BLaER1 treated with 17β-estradiol and CSF1 and Interleukin-3, amounts not matched to agents 10 nM and 100 nM (cell line): ENCODE measurements at regions not wholly inside any gene's neighbourhood (a gene's known extent, or its start where the extent isn't known, plus 50 kb on each side); places are given as distances from the start of the nearest gene placed in this dataset.

ENCODE experiments used
- H3K27ac ChIP-seq, 11 experiments: shearing (Covaris generic); formaldehyde crosslinking; 2 replicates each; pipeline ENCODE4 v1.8.1; 2022
- H3K27me3 ChIP-seq, 11 experiments: shearing (Covaris generic); formaldehyde crosslinking; 2 replicates each; pipeline ENCODE4 v1.8.1; 2022
- H3K36me3 ChIP-seq, 11 experiments: shearing (Covaris generic); formaldehyde crosslinking; 2 replicates each; pipeline ENCODE4 v1.8.1; 2022
- H3K4me1 ChIP-seq, 10 experiments: shearing (Covaris generic); formaldehyde crosslinking; 2 replicates each; pipeline ENCODE4 v1.8.1; 2022
- H3K4me2 ChIP-seq, 11 experiments: shearing (Covaris generic); formaldehyde crosslinking; 2 replicates each; pipeline ENCODE4 v1.8.1; 2022
- H3K4me3 ChIP-seq, 10 experiments: shearing (Covaris generic); formaldehyde crosslinking; 2 replicates each; pipeline ENCODE4 v1.8.1; 2022
- H3K9ac ChIP-seq, 11 experiments: shearing (Covaris generic); formaldehyde crosslinking; 2 replicates each; pipeline ENCODE4 v1.8.1; 2022
- H3K9me3 ChIP-seq, 11 experiments: shearing (Covaris generic); formaldehyde crosslinking; replicated peaks in 1 of 11; 2 replicates each; pipeline ENCODE4 v1.8.1; 2022
- H4K20me1 ChIP-seq, 11 experiments: shearing (Covaris generic); formaldehyde crosslinking; 2 replicates each; pipeline ENCODE4 v1.8.1; 2022
- Cebpa-rat ChIP-seq, 11 experiments: shearing (Covaris generic); IDR thresholded peaks; 2 replicates each; pipeline ENCODE4 v1.8.1; 2022

DNA sequence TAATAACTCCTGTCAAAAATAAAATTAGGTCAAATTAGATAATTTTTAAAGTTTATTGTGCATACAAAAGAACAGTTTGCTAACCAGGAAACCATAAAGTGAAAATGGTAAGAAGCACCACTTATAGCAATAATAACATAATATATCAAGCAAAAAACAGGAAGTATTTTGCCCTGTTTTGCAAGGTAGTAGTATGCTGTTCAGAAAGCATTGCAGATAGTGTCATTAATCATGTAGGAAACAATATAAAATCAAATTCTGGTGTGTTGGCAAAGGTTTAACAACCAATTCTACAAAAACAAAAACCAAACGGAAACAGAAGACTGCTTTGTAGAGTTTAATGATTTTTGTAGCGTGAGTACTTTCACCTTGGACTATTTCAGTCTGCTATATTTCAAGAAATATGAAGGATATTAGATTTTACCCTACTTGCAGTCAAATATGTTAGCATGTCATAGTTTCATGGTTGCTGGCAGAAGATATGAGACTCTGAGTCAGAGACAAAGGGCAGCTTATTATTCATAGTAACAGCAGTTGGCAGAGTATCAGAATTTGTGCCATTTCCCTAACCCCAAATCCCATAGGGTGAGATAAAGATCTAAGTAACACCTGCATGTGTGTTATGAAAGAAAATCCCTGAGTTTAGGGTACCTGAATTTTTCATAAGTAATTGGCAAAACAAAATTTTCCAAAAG is 729.0 kb upstream of the BRINP3 start:
- Histone ChIP-seq H3K27ac (no peak overlapping the region), H3K4me3 (no peak overlapping the region), H3K9me3 (no peaks in the 10 kb centered on the region), H3K9ac (no peak overlapping the region), H3K27me3 (no peaks in the 10 kb centered on the region), H3K4me1 (peaks cover 0 to 8% (median 2%) of the 10 kb centered on the region in 10 experiments; a peak in 6 of 20 replicates), H4K20me1 (no peaks in the 10 kb centered on the region), H3K4me2 (peak overlapping the region in 4 of 11 experiments; percentile 4 to 45 (median 15); a peak in 5 of 22 replicates), H3K36me3 (no peaks in the 10 kb centered on the region)
- no peak for TF ChIP-seq Cebpa-rat (IDR thresholded peaks at IDR 0.05)

DNA sequence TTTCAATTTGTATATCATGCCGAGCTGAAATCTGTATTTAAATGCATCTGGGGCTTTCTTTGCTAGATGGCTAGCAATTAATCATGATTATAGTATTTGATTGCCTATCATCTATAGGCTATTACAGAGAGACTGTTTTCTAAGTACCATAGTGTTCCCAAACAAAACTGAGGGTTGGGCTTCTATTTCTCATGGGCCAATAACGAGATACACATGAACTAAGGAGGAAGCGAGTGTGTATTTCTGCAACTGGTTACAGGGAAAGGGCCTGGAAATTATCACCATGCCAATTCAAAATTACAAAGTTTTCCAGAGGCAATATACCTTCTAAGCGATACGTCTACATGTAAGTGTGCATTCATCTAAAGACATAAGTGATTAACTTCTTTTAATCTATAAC is 744.5 kb upstream of the BRINP3 start:
- peaks cover 6 to 15% (median 9%) of the 10 kb centered on the region in 11 experiments for H3K9me3 ChIP-seq
- H3K27ac ChIP-seq = no peak overlapping the region
- no peak for TF ChIP-seq Cebpa-rat (IDR thresholded peaks at IDR 0.05)
- no peaks in the 10 kb centered on the region for H4K20me1 ChIP-seq
- no peak overlapping the region for H3K4me2 ChIP-seq
- no peaks in the 10 kb centered on the region for H3K36me3 ChIP-seq
- H3K4me3 ChIP-seq = no peak overlapping the region
- H3K9ac ChIP-seq = no peak overlapping the region
- H3K4me1 ChIP-seq = no peaks in the 10 kb centered on the region
- no peaks in the 10 kb centered on the region for H3K27me3 ChIP-seq

DNA sequence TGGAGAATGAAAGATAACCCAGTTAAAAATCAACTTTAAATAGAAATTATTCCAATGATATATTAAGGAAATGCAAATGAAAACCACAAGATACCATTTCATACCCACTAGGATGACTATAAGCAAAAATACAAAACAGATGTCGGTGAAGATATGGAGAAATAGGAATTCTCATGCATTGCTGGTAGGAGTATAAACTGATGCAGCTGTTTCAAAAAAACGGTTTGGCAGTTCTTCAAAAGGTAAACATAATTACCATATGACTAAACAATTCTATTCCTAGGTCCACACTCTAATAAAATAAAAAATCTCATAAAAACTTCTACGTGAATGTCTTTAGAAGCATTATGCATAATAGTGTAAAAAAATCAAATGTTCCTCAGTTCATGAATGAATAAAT is 763.3 kb upstream of the BRINP3 start:
- no peaks in the 10 kb centered on the region for H3K4me1 ChIP-seq
- no peak overlapping the region for H3K9ac ChIP-seq
- no peaks in the 10 kb centered on the region for H4K20me1 ChIP-seq
- no peak overlapping the region for H3K4me2 ChIP-seq
- H3K36me3 ChIP-seq = no peaks in the 10 kb centered on the region
- H3K4me3 ChIP-seq = no peak overlapping the region
- no peaks in the 10 kb centered on the region for H3K27me3 ChIP-seq
- H3K9me3 ChIP-seq = peaks cover 0 to 1% (median 0%) of the 10 kb centered on the region in 11 experiments; a peak in 1 of 22 replicates
- H3K27ac ChIP-seq = no peak overlapping the region
- no peak for TF ChIP-seq Cebpa-rat (IDR thresholded peaks at IDR 0.05)

DNA sequence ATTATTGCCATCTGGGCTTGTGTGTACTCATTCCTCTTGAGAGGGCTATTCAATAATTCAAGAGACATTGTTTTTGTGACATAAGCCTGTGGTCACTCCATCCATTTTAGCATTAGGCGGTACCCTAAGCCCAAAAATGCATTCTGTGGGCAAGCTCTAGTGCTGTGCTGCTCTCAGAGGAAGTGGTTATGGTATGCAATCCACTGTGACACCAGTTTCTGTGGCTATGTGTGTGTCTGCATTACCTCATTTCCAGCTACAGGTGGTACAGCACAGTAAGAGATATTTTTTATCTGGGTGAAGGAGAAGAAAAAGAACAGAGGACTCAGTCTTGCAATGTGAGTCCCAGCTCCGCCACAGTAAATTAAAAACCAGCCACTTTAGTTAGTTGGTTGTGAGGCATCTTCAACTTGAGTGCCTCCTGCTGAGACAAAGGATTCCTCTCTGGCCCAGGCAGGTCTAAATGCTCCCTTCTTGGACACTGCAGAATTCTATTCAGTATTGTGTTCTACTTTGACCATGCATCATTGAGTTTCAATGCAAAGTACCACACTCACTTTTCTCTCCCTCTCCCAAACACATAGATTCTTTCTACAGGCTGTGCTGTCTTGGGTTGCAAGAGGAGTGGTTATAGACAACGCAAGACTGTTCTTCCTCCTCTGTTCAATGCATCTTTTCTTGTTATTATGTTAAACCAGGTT is 777.8 kb upstream of the BRINP3 start:
- Histone ChIP-seq H3K27me3 (no peaks in the 10 kb centered on the region), H3K4me3 (no peak overlapping the region), H3K4me2 (peak overlapping the region in 10 of 11 experiments; percentile 19 to 40 (median 29); a peak in 14 of 22 replicates), H3K27ac (peak overlapping the region in 2 of 11 experiments; percentile 5 to 23; a peak in 2 of 22 replicates), H3K9ac (no peak overlapping the region), H3K9me3 (peaks cover 0 to 7% (median 0%) of the 10 kb centered on the region in 11 experiments; a peak in 5 of 22 replicates), H3K36me3 (no peaks in the 10 kb centered on the region), H4K20me1 (no peaks in the 10 kb centered on the region), H3K4me1 (peaks cover 8 to 30% (median 14%) of the 10 kb centered on the region in 10 experiments; a peak in 19 of 20 replicates)
- no peak for TF ChIP-seq Cebpa-rat (IDR thresholded peaks at IDR 0.05)

DNA sequence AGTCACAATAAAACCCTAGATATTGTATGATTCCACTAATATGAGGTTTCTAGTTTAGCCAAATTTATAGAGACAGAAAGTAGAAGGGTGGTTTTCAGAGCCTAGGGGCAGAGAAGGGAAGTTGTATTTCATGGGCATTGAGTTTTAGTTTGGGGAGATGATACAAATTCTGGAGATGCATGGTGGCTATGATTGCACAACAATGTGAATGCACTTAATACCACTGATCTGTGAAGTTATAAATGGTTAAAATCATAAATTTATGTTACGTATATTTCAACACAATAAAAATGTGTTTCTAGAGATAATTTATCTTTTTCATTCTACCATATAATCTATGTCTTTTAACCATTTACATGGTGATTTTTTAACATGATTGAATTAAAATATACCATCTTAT is 779.3 kb upstream of the BRINP3 start:
- H3K4me2 ChIP-seq = no peak overlapping the region
- H3K9ac ChIP-seq = no peak overlapping the region
- no peak overlapping the region for H3K4me3 ChIP-seq
- TF ChIP-seq Cebpa-rat (IDR thresholded peaks at IDR 0.05) = 0 out of 22 replicates have a peak, but pooled peaks of 1 of the 11 experiments have one; percentile 27
- H3K27me3 ChIP-seq = no peaks in the 10 kb centered on the region
- no peak overlapping the region for H3K27ac ChIP-seq
- H3K4me1 ChIP-seq = peaks cover 8 to 44% (median 23%) of the 10 kb centered on the region in 10 experiments; a peak in 19 of 20 replicates
- H3K36me3 ChIP-seq = no peaks in the 10 kb centered on the region
- H4K20me1 ChIP-seq = no peaks in the 10 kb centered on the region
- peaks cover 0 to 7% (median 0%) of the 10 kb centered on the region in 11 experiments; a peak in 5 of 22 replicates for H3K9me3 ChIP-seq

DNA sequence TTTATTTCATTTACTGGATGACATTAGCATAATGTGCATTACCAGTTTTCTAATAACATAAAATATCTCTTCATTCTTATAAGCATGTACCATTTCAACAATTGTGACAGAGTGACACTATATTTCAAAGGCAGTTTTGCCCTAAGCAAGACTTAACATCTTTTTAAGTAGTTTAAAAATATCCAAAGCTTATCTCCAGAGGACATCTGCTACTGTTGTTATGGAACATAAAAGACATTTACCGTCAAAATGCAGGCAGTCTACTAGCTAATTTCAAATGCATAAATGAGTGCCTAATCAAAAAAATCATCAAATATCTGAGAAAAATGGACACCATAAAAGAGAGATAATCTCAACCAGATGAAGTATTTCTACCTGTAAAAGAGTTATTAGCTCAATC is 782.4 kb upstream of the BRINP3 start:
- Histone ChIP-seq H3K27ac (peak overlapping the region in 2 of 11 experiments; percentile 24 to 35; a peak in 4 of 22 replicates), H3K36me3 (no peaks in the 10 kb centered on the region), H3K4me2 (peak overlapping the region in 6 of 11 experiments; percentile 55 to 88 (median 70); a peak in 8 of 22 replicates), H3K9me3 (peaks cover 0 to 6% (median 0%) of the 10 kb centered on the region in 11 experiments; a peak in 1 of 22 replicates), H3K27me3 (no peaks in the 10 kb centered on the region), H4K20me1 (no peaks in the 10 kb centered on the region), H3K9ac (no peak overlapping the region), H3K4me3 (no peak overlapping the region), H3K4me1 (peaks cover 8 to 57% (median 22%) of the 10 kb centered on the region in 10 experiments; a peak in 19 of 20 replicates)
- TF ChIP-seq Cebpa-rat (IDR thresholded peaks at IDR 0.05) = no peak

DNA sequence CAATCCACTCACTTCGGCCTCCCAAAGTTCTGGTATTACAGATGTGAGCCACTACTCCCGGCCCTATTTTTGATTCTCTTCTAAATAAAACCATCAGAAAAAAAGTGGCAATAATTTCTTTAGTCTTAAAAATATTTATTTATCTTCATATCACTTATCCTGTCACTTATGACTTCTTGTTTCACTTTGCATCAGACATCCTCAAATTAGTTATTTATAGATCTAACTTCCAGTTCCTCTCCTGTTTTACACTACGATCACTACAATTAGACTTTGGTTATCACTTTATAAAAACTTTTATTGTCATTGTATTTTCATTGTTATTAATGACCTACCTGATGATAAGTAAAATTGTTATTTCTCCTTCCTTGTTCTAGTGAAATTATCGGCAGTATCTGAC is 783.4 kb upstream of the BRINP3 start:
- peak overlapping the region in 7 of 11 experiments; percentile 18 to 63 (median 54); a peak in 9 of 22 replicates for H3K27ac ChIP-seq
- no peaks in the 10 kb centered on the region for H4K20me1 ChIP-seq
- H3K9me3 ChIP-seq = 0 out of 22 replicates have a peak, but pooled peaks cover 0 to 5% (median 0%) of the 10 kb centered on the region in 11 experiments
- H3K27me3 ChIP-seq = no peaks in the 10 kb centered on the region
- H3K4me3 ChIP-seq = peak overlapping the region in 1 of 10 experiments; percentile 6; a peak in 1 of 20 replicates
- peak overlapping the region in 2 of 11 experiments; percentile 33 to 48; a peak in 3 of 22 replicates for H3K9ac ChIP-seq
- H3K4me2 ChIP-seq = peak overlapping the region in 7 of 11 experiments; percentile 36 to 88 (median 71); a peak in 13 of 22 replicates
- TF ChIP-seq Cebpa-rat (IDR thresholded peaks at IDR 0.05) = no peak
- H3K36me3 ChIP-seq = no peaks in the 10 kb centered on the region
- H3K4me1 ChIP-seq = peaks cover 0 to 48% (median 12%) of the 10 kb centered on the region in 10 experiments; a peak in 14 of 20 replicates

DNA sequence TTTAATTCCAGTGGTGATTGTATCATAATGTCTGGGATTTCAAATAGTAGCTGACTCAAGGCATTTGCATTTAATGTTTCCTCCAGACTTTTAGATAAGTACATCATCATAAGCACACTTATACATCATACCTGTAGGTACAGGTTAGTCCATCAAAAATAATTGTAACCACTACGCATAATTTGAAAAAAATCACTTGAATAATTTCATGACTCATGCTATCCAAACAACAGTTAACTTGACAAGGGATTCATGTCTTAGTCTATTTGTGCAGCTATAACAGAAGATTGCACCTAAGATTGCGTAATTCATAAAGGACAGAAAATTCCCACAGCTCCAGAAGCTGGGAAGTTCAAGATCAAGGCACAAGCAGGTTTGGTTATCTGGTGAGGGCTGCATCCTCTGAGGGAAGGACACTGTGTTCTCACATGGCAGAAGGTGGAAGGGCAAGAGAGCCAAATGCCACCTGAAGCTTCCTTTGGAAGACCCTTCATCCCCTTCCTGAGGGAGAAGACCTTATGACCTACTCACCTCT is 801.7 kb upstream of the BRINP3 start:
- H3K36me3 ChIP-seq = no peaks in the 10 kb centered on the region
- peaks cover 0 to 15% (median 4%) of the 10 kb centered on the region in 11 experiments; a peak in 11 of 22 replicates for H3K9me3 ChIP-seq
- H3K27ac ChIP-seq = no peak overlapping the region
- H3K4me2 ChIP-seq = no peak overlapping the region
- TF ChIP-seq Cebpa-rat (IDR thresholded peaks at IDR 0.05) = peak in 8 of 11 experiments; percentile 10 to 75 (median 40); a peak in 9 of 22 replicates
- no peaks in the 10 kb centered on the region for H3K4me1 ChIP-seq
- no peak overlapping the region for H3K9ac ChIP-seq
- no peak overlapping the region for H3K4me3 ChIP-seq
- no peaks in the 10 kb centered on the region for H3K27me3 ChIP-seq
- no peaks in the 10 kb centered on the region for H4K20me1 ChIP-seq

DNA sequence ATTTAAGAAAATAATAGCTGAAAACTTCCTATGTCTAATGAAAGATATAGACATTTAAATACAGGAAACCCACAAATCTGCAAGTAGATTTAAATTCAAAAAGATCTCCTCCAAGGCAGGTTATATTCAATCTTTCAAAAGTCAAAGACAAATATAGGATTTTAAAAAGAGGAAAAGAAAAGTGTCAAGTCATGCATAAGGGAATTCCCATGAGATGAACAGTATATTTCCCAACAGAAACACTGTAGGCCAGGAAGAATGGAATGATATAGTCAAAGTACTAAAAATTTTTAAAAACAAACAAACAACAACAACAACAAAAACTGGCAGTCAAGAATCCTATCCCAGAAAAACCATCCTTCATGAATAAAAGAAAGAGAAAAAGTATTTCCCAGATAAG is 806.5 kb upstream of the BRINP3 start:
- no peak overlapping the region for H3K27ac ChIP-seq
- no peaks in the 10 kb centered on the region for H4K20me1 ChIP-seq
- H3K4me1 ChIP-seq = no peaks in the 10 kb centered on the region
- H3K9ac ChIP-seq = no peak overlapping the region
- H3K36me3 ChIP-seq = no peaks in the 10 kb centered on the region
- no peak overlapping the region for H3K4me3 ChIP-seq
- no peak for TF ChIP-seq Cebpa-rat (IDR thresholded peaks at IDR 0.05)
- peaks cover 0 to 18% (median 4%) of the 10 kb centered on the region in 11 experiments; a peak in 11 of 22 replicates for H3K9me3 ChIP-seq
- no peak overlapping the region for H3K4me2 ChIP-seq
- no peaks in the 10 kb centered on the region for H3K27me3 ChIP-seq
